Endothelial cell of umbilical vein (primary cell): ENCODE measurements at regions not wholly inside any gene's neighbourhood (a gene's known extent, or its start where the extent isn't known, plus 50 kb on each side); places are given as distances from the start of the nearest gene placed in this dataset.

Source experiments
- BruUV-seq: library from RNA; stranded (reverse); fragments of 400-500 nt; replicated peaks from 2 replicates; lab custom pipeline; 2021; lab: Mats Ljungman, UMichigan
- CTCF ChIA-PET: fragments of 300-600, 350-600 bp; sonication (Branson Sonifier 250); formaldehyde crosslinking; loops from one replicate; lab custom pipeline; 2021; ENCODE audit warnings: antibody characterized with exemption, inconsistent platforms; lab: Charles Lee
- POLR2A ChIA-PET: fragments of 300-600, 350-600 bp; sonication (Branson Sonifier 250); formaldehyde crosslinking; loops from one replicate; lab custom pipeline; 2021; ENCODE audit warnings: antibody characterized with exemption, inconsistent platforms; lab: Charles Lee
- DNase-seq: peaks from one replicate; pipeline ENCODE4 v3.0.0-alpha.2; 2011; ENCODE audit warnings: low read depth, low spot score
- FAIRE-seq: peaks from 2 replicates; lab custom pipeline; 2011; peaks lifted over from hg19 to GRCh38; lab: Jason Lieb, UNC
- H2AFZ ChIP-seq: 2 replicates; pipeline ENCODE4 v1.6.0; 2012; ENCODE audit warnings: low read depth, low read length, control low read depth, inconsistent platforms
- H3K27ac ChIP-seq: 2 replicates; pipeline ENCODE4 v1.5.1; 2011; ENCODE audit warnings: low read depth, mild to moderate bottlenecking, control low read depth, low read length, moderate library complexity; ENCODE audit not compliant: insufficient read depth
- H3K27me3 ChIP-seq, 2 experiments: 2 replicates each; pipeline versions ENCODE4 v1.6.0 to v1.6.1; 2011; ENCODE audit warnings: low read length in 2 of 2, mixed read lengths in 1 of 2; ENCODE audit not compliant: control insufficient read depth in 2 of 2, insufficient read depth in 2 of 2
- H3K36me3 ChIP-seq, 2 experiments: 2 replicates in 1 of 2; 3 replicates in 1 of 2; pipeline ENCODE4 v1.5.1; 2011; ENCODE audit warnings: low read length in 2 of 2, mild to moderate bottlenecking in 1 of 2, moderate library complexity in 1 of 2; ENCODE audit not compliant: control insufficient read depth in 2 of 2, insufficient read depth in 2 of 2; ENCODE audit errors: extremely low read depth in 1 of 2
- H3K4me1 ChIP-seq: 3 replicates; pipeline ENCODE4 v1.5.1; 2011; ENCODE audit warnings: mild to moderate bottlenecking, low read length; ENCODE audit not compliant: control insufficient read depth, insufficient read depth; ENCODE audit errors: extremely low read depth
- H3K4me2 ChIP-seq: 2 replicates; pipeline ENCODE4 v1.6.1; 2011; ENCODE audit warnings: low read length, control low read depth, mixed read lengths; ENCODE audit not compliant: insufficient read depth
- H3K4me3 ChIP-seq, 3 experiments: fragments of 200-600 bp in 1 of 3; sonication (generic), shearing (Covaris generic) in 1 of 3; replicated peaks in 1 of 3; 2 replicates each; pipeline ENCODE4 v1.5.1; 2011 to 2016; ENCODE audit warnings: control low read depth in 3 of 3, low read length in 3 of 3, mild to moderate bottlenecking in 2 of 3, inconsistent platforms in 1 of 3, low read depth in 1 of 3, moderate library complexity in 1 of 3; ENCODE audit not compliant: insufficient read depth in 1 of 3
- H3K79me2 ChIP-seq: 2 replicates; pipeline ENCODE4 v1.6.0; 2012; ENCODE audit warnings: low read length, inconsistent platforms; ENCODE audit not compliant: control insufficient read depth, insufficient read depth
- H3K9ac ChIP-seq: replicated peaks from 2 replicates; pipeline ENCODE3; 2011; ENCODE audit warnings: low read length, control low read depth; ENCODE audit not compliant: insufficient read depth; ENCODE audit errors: extremely low read depth
- H3K9me1 ChIP-seq: replicated peaks from 3 replicates; pipeline ENCODE4 v1.6.0; 2011; ENCODE audit warnings: mild to moderate bottlenecking, low read length; ENCODE audit not compliant: control insufficient read depth, insufficient read depth; ENCODE audit errors: extremely low read depth
- H3K9me3 ChIP-seq: replicated peaks from 2 replicates; pipeline ENCODE4 v1.5.1; 2012; ENCODE audit warnings: low read length, inconsistent platforms; ENCODE audit not compliant: control insufficient read depth, insufficient read depth
- H4K20me1 ChIP-seq: replicated peaks from 2 replicates; pipeline ENCODE3; 2011; ENCODE audit warnings: mild to moderate bottlenecking, low read length; ENCODE audit not compliant: control insufficient read depth, insufficient read depth; ENCODE audit errors: extremely low read depth
- CTCF ChIP-seq, 2 donors: IDR thresholded peaks; 1 replicate in 1 of 2; 2 replicates in 1 of 2; pipeline ENCODE4 v1.5.1; 2011; ENCODE audit warnings: low read length in 2 of 2, mild to moderate bottlenecking in 2 of 2, moderate library complexity in 2 of 2, control low read depth in 1 of 2, inconsistent platforms in 1 of 2, low read depth in 1 of 2; ENCODE audit not compliant: insufficient read depth in 1 of 2; ENCODE audit errors: extremely low read depth in 1 of 2
- EZH2 ChIP-seq: IDR thresholded peaks from 2 replicates; pipeline ENCODE4 v1.6.1; 2012; ENCODE audit warnings: borderline replicate concordance, low read depth, mild to moderate bottlenecking, moderate library complexity, low read length, inconsistent platforms; ENCODE audit not compliant: severe bottlenecking
- FOS ChIP-seq: IDR thresholded peaks from 2 replicates; pipeline ENCODE4 v1.6.1; 2011; ENCODE audit warnings: mild to moderate bottlenecking, low read length, moderate library complexity, borderline replicate concordance; ENCODE audit not compliant: insufficient read depth
- GATA2 ChIP-seq: IDR thresholded peaks from 2 replicates; pipeline ENCODE4 v1.7.0; 2011; ENCODE audit warnings: low read depth, mild to moderate bottlenecking, moderate library complexity, mixed read lengths, low read length; ENCODE audit not compliant: insufficient read length, insufficient read depth
- MAX ChIP-seq: IDR thresholded peaks from 2 replicates; pipeline ENCODE4 v1.6.1; 2011; ENCODE audit not compliant: insufficient read depth, insufficient read length
- MYC ChIP-seq: IDR thresholded peaks from one replicate; pipeline ENCODE4 v1.6.1; 2011; ENCODE audit warnings: mild to moderate bottlenecking, low read depth, low read length
- POLR2A ChIP-seq: IDR thresholded peaks from 2 replicates; pipeline ENCODE4 v1.6.1; 2012; ENCODE audit warnings: low read depth, mild to moderate bottlenecking, control low read depth, low read length
- dilution Hi-C: fragments of 300-500 bp; cut with MboI; formaldehyde crosslinking; loops from one replicate; pipeline ENCODE4 v1.15.0; 2019; ENCODE audit warnings: low sequenced_read_pairs; ENCODE audit not compliant: extremely low pct_ligation_motif_present
- intact Hi-C: fragments of 100-400 bp; cut with micrococcal nuclease; formaldehyde crosslinking; loops from one replicate; pipeline ENCODE4 v1.10.0; 2022

DNA sequence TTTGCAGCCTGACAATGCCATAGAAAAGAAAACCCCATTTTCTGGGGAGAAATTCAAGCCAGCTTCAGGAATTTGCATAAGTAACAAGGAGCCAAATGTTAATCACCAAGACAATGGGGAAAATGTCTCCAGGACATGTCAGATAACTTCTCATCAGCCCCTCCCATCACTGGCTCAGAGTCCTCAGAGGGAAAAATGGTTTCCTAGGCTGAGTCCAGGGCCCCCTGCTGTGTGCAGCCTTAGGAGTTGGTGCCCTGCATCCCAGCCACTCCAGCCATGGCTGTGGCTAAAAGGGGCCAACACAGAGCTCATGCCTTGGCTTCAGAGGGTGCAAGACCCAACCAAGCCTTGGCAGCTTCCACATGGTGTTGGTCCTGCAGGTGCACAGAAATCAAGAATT, 63.7 kb upstream of the FANCL start:
- H3K36me3 ChIP-seq = no peaks in the 10 kb centered on the region
- peaks cover 0 to 2% of the 10 kb centered on the region in 2 experiments for H3K27me3 ChIP-seq
- no peaks in the 10 kb centered on the region for H4K20me1 ChIP-seq
- FAIRE-seq = no peak
- H3K9ac ChIP-seq = no peak overlapping the region
- TF ChIP-seq MYC = no peak
- H2AFZ ChIP-seq = no peak overlapping the region
- POLR2A ChIA-PET = no interaction called here
- H3K4me2 ChIP-seq = no peak overlapping the region
- dilution Hi-C loops (no loop called here), intact Hi-C loops (no loop called here)
- no peaks in the 10 kb centered on the region for H3K9me3 ChIP-seq
- BruUV-seq = no TSS peak
- H3K79me2 ChIP-seq = no peaks in the 10 kb centered on the region
- no peak overlapping the region for H3K4me3 ChIP-seq
- H3K4me1 ChIP-seq = no peaks in the 10 kb centered on the region
- no peak overlapping the region for H3K27ac ChIP-seq
- no peaks in the 10 kb centered on the region for H3K9me1 ChIP-seq
- CTCF ChIA-PET = no interaction called here
- no peak for DNase-seq

- H2AFZ ChIP-seq = no peak overlapping the region
- no TSS peak for BruUV-seq
- H3K9me1 ChIP-seq = no peaks in the 10 kb centered on the region
- H3K4me2 ChIP-seq = no peak overlapping the region
- no peaks in the 10 kb centered on the region for H3K79me2 ChIP-seq
- POLR2A ChIA-PET = no interaction called here
- intact Hi-C loops (no loop called here), dilution Hi-C loops (no loop called here)
- H3K9ac ChIP-seq = no peak overlapping the region
- no peaks in the 10 kb centered on the region for H3K36me3 ChIP-seq
- FAIRE-seq = no peak
- H3K27ac ChIP-seq = no peak overlapping the region
- H4K20me1 ChIP-seq = no peaks in the 10 kb centered on the region
- no peaks in the 10 kb centered on the region for H3K4me1 ChIP-seq
- TF ChIP-seq POLR2A (no peak), MYC (no peak), FOS (no peak), MAX (no peak), EZH2 (no peak), GATA2 (no peak), CTCF (IDR thresholded peaks at IDR 0.05; ENCODE audit: extremely low read depth in 1 of 2, insufficient read depth in 1 of 2, low read depth in 1 of 2, low read length in 2 of 2) (no peak)
- CTCF ChIA-PET = interaction anchor here (0.6 kb wide), 1 partner anchor 109 kb away, joined by 3 read pairs; no protein-coding TSS in a partner anchor
- H3K4me3 ChIP-seq = no peak overlapping the region
- no peaks in the 10 kb centered on the region for H3K9me3 ChIP-seq
- peaks cover 0 to 2% of the 10 kb centered on the region in 2 experiments for H3K27me3 ChIP-seq
- DNase-seq = no peak
Measured at GRCh38 chr2:58299123-58299522, 58.0 kb upstream of the FANCL start.
